Hindlimb muscle (tissue), 1 donor: ENCODE measurements at regions not wholly inside any gene's neighbourhood (a gene's known extent, or its start where the extent isn't known, plus 50 kb on each side); places are given as distances from the start of the nearest gene placed in this dataset.
"Not testable (repeated sequence)": the region's sequence is repeated elsewhere in the genome, so short reads cannot be mapped to it uniquely, and the experiment has no call there.

Experiments
- DNase-seq: peaks from one replicate; pipeline ENCODE4 v3.0.0-alpha.2; 2013

GRCh38 chr10:61262486-61263261, 190.5 kb downstream of the TMEM26 start:
- DNase-seq = no peak

- DNase-seq = no peak
Observed at GRCh38 chr10:61257956-61258496, 195.2 kb downstream of the TMEM26 start.

GRCh38 chr10:61257136-61257535, 196.0 kb downstream of the TMEM26 start:
- no peak for DNase-seq

GRCh38 chr10:61252326-61252725, 200.9 kb downstream of the TMEM26 start:
- DNase-seq = not testable (repeated sequence)

- no peak for DNase-seq
Observed at GRCh38 chr10:61251089-61251488, 202.1 kb downstream of the TMEM26 start.

- DNase-seq = no peak
Observed at GRCh38 chr10:61250131-61250530, 203.1 kb downstream of the TMEM26 start.

- no peak for DNase-seq
Observed at GRCh38 chr10:61248013-61248412, 205.2 kb downstream of the TMEM26 start.

GRCh38 chr10:61244261-61244775, 208.9 kb downstream of the TMEM26 start:
- DNase-seq = no peak

GRCh38 chr10:61232780-61233179, 220.4 kb downstream of the TMEM26 start:
- no peak for DNase-seq

- DNase-seq = no peak
Observed at GRCh38 chr10:61225939-61226338, 227.2 kb downstream of the TMEM26 start.

- DNase-seq = no peak
Observed at GRCh38 chr10:61223576-61223975, 229.6 kb downstream of the TMEM26 start.

- no peak for DNase-seq
Observed at GRCh38 chr10:61219696-61220095, 233.5 kb downstream of the TMEM26 start.

- DNase-seq = no peak
Observed at GRCh38 chr10:61217851-61218565, 235.2 kb downstream of the TMEM26 start.

GRCh38 chr10:61215246-61215645, 237.9 kb downstream of the TMEM26 start:
- no peak for DNase-seq

- no peak for DNase-seq
Observed at GRCh38 chr10:61211468-61211867, 241.7 kb downstream of the TMEM26 start.

- DNase-seq = peak; percentile 73
Observed at GRCh38 chr10:61197057-61197456, 253.1 kb upstream of the RHOBTB1 start.

- no peak for DNase-seq
Observed at GRCh38 chr10:61195211-61195610, 251.2 kb upstream of the RHOBTB1 start.

- DNase-seq = not testable (repeated sequence)
Observed at GRCh38 chr10:61192589-61192988, 248.6 kb upstream of the RHOBTB1 start.

- DNase-seq = no peak
Observed at GRCh38 chr10:61192042-61192441, 248.1 kb upstream of the RHOBTB1 start.

- DNase-seq = no peak
Observed at GRCh38 chr10:61189912-61190311, 245.9 kb upstream of the RHOBTB1 start.

- DNase-seq = no peak
Observed at GRCh38 chr10:61188691-61189090, 244.7 kb upstream of the RHOBTB1 start.

- DNase-seq = no peak
Observed at GRCh38 chr10:61188101-61188500, 244.1 kb upstream of the RHOBTB1 start.

- DNase-seq = no peak
Observed at GRCh38 chr10:61187601-61188000, 243.6 kb upstream of the RHOBTB1 start.

GRCh38 chr10:61186408-61186807, 242.4 kb upstream of the RHOBTB1 start:
- no peak for DNase-seq
